Caki2 (cell line): ENCODE measurements at regions not wholly inside any gene's neighbourhood (a gene's known extent, or its start where the extent isn't known, plus 50 kb on each side); places are given as distances from the start of the nearest gene placed in this dataset.
A peak's percentile ranks its signal among the peaks of the same experiment; 100 is the strongest.
"Not testable (repeated sequence)": the region's sequence is repeated elsewhere in the genome, so short reads cannot be mapped to it uniquely, and the experiment has no call there.

Experiments used
- DNase-seq: peaks from one replicate; pipeline ENCODE4 v3.0.0-alpha.2; 2015; ENCODE audit warnings: low read depth
- in situ Hi-C: cut with HindIII; loops from 2 replicates; pipeline ENCODE4 v1.10.0; 2016; ENCODE audit warnings: low sequenced_read_pairs, low pct_unique_long_range_greater_than_20kb, mixed read lengths

DNA sequence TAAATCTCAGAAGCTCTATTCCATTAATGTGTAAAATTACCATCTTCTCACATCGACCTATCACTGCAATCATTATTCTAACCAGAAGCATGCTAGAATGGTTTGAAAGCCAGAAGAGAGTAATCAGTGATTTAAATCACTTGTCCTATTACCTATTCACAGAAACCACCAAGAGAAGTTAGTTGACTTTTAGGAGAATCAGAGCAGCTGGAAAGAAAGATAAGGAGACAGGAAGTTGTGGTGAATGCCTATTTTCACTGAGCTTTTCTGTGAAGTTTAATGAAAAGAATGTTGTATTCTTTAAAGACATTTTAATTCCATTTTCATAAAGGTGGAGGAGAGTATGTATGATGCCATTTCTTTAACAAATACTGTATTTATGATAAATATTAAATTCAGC is 352.6 kb upstream of the CRIM1 start:
- in situ Hi-C loops, result no loop called here
- no peak for DNase-seq

DNA sequence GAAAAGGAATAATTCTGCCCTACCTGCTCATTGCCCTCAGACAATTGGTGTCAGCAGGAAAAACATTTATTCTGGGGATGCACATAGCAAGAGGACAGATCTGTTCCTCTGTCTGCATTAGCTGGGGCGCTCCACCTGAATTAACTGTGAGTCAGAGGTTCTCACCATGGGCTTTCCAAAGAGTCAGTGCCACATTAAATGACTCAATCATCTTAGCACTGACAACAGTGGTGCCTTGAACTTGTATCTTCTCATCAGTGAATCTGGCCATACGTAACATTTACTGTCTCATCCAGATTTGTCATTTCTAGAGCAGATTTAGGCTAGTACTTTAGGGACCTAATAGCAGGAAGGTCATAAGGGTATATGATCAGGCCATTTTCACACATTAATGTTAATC is 358.1 kb upstream of the CRIM1 start:
- in situ Hi-C loops, result no loop called here
- no peak for DNase-seq

DNA sequence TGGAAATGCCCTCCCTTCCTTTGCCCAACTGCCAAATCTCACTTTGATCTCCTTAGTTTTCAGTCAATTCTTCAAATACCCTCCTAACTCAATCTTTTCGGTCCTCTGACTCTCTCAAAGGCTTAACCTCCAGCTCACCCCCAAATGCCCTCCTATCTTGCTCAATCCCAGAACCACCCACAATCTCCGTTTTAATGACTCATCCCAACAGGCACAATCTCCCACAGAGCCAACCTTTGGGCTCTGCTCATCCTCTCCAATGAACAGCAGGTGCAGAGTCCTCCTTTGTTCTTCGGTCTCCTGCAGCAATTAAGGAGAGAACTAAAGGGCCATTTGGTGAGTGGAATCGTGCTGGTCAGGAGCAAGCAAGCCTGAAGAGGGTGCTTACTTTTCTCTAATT is 366.1 kb upstream of the CRIM1 start:
- in situ Hi-C loops, result no loop called here
- no peak for DNase-seq

- no peak for DNase-seq
- in situ Hi-C loops, result no loop called here
These were observed 366.5 kb upstream of the CRIM1 start for GRCh38 chr2:35989040-35989439.

- no peak for DNase-seq
- in situ Hi-C loops, result no loop called here
These were observed 368.7 kb upstream of the CRIM1 start for GRCh38 chr2:35986871-35987270.

DNA sequence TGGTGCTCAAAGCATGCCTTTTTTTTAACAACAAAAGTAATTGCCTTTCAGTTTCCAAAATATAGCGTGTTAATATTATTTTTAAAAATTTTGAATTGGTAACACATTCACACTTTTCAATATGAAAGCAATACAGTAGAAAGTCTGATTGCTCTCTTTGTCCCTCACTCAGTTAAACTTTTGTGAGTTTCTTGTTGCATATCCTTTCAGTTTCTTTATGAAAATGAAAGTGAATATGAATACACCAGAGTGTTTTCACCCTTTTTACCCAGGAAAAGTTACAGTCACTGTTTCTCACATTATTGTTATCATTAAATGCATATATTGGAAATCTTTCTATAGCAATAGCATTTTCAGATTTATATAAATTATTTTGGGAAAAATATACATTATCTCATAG is 377.4 kb upstream of the CRIM1 start:
- in situ Hi-C loops, result no loop called here
- DNase-seq, result no peak

- in situ Hi-C loops, result no loop called here
These were observed 379.0 kb upstream of the CRIM1 start for GRCh38 chr2:35976611-35977010.

GRCh38 chr2:35973737-35974132 is 381.8 kb upstream of the CRIM1 start:
- in situ Hi-C loops, result no loop called here
- DNase-seq, result no peak

More at GRCh38 chr2:35976611-35977010, 379.0 kb upstream of the CRIM1 start:
- DNase-seq, result no peak

- in situ Hi-C loops, result no loop called here
- DNase-seq, result peak; percentile 23
These were observed 382.3 kb upstream of the CRIM1 start for GRCh38 chr2:35973132-35973736.

GRCh38 chr2:35963824-35964223 is 391.8 kb upstream of the CRIM1 start:
- DNase-seq, result no peak
- in situ Hi-C loops, result no loop called here

DNA sequence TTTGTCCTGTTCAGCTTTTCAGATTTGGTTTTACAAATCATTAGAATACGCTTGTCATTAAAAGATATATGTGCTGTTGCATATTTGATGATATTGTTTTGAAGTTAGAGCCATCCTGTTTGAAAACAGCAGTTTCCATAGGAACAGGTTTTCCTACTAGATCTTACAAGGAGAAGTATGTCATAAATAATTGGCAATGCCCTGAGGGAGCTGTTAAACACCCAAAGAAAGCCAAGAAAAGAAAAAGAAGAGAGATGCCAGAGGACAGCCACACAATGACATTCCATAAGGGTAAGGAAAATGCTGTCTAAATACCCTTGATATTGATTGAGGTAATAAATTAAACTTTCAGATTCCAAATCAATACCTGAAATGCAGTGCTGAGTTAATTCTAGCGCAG is 392.2 kb upstream of the CRIM1 start:
- in situ Hi-C loops, result no loop called here
- DNase-seq, result no peak

DNA sequence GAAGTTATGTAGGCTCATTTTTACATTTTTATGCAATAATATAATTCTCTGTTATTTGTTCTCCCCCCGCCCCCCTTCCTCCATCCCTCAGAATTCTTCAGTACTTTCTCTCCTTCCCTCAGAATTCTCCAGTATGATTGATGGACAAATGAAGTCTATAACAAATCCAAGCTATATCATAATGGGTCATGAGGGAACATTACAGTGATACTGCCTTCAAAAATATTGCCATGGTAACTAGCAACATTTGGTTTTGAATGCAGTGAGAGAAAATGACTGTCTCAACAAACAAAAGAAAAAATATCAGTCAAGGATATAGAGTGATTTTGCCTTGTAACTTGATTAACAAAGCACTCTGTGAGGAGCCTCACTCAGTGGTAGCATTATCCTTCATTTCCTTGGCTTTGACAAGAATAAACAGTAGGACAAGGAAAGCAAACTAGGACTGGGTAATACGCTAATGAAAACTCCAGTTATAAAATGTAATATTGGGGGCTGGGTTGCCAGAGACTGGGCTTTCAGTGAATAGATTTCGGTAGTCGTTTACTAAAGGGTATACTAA is 392.9 kb upstream of the CRIM1 start:
- in situ Hi-C loops, result no loop called here

DNA sequence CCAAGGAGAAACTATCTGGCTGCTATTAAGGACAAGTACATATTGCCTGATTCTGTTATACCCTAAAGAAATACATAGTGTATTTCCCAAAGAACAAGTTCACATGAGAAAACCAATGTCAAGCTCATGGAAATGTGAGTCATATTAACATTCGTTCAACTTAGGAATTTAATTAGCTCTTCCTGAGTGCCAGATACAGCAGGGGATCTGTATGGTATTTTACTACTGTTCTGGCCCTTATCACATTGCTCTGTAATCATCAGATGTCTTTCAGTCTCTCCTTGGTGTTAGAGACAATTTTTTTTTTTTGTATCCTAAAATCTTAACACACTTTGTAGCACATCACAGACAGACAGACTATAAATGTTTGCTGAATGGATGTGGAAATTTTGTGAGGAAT is 395.0 kb upstream of the CRIM1 start:
- in situ Hi-C loops, result no loop called here

More for the DNA sequence above, 392.9 kb upstream of the CRIM1 start:
- DNase-seq, result no peak

DNA sequence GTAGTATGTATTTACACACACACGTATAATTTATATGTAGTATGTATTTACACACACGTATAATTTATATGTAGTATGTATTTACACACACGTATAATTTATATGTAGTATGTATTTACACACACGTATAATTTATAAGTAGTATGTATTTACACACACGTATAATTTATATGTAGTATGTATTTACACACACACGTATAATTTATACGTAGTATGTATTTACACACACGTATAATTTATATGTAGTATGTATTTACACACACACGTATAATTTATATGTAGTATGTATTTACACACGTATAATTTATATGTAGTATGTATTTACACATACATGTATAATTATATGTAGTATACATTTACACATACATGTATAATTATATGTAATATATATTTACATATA is 398.5 kb upstream of the CRIM1 start:
- DNase-seq, in situ Hi-C loops: not testable (repeated sequence)

More for the DNA sequence above, 395.0 kb upstream of the CRIM1 start:
- DNase-seq, result no peak

GRCh38 chr2:35946478-35946877 is 409.1 kb upstream of the CRIM1 start:
- DNase-seq, result no peak
- in situ Hi-C loops, result no loop called here

DNA sequence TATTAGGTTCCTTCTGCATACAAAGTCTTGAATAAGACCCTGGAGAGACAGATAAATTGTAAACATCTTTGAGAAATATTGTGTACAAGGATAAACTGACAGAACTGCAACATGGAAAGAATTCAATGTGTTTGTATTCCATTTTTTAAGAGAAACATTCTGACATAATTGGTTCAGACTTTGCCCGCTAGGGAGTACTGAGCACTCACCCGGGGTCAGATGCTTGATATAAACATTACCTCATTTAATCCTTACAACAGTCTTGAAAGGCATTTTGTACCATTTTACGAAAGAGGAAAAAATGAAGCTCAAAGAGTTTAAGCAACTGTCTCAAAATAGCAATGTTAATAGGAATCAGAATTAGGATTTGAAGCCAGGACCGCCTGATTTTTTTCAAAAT is 416.7 kb upstream of the CRIM1 start:
- in situ Hi-C loops, result no loop called here
- no peak for DNase-seq

DNA sequence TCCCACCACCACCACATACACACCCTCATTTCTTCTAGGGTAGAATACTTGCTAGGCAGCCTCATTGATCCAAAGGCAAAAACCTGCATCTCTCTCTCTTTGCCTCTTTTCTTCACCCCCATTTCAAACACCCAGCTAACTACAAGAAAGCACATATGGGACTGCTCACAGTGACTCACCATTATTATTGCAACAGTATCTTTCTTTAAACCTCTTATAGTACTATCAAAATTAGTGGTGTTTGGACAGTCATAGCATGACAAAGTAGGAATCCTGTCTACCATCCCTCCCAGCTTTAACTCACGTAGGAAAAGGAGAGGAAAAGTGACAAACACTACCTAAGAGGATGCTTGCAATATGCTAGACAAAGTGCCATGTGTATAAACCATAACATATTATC is 422.5 kb upstream of the CRIM1 start:
- DNase-seq, result no peak
- in situ Hi-C loops, result no loop called here

GRCh38 chr2:35932276-35932963 is 423.2 kb upstream of the CRIM1 start:
- no peak for DNase-seq
- in situ Hi-C loops, result no loop called here

- no peak for DNase-seq
- in situ Hi-C loops, result no loop called here
These were observed 424.0 kb upstream of the CRIM1 start for GRCh38 chr2:35931626-35932025.

DNA sequence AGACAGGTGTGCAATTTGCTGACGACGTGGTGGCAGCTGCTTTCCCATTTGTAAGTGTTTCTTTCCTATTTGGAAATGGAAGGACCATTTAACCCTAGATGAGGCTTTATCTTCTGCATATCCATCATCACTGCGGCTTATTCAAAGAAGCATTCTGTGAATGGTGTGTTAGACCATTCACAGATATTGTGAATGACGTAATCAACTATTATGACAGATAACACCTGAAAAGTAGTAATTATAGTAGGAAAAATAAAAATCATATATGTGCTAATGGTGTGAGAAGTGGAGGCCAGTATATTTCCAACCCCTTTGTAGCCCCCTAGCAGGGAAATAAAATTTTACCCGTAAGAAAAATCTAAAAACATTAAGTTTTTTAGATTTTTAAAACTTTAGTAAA is 424.5 kb upstream of the CRIM1 start:
- no peak for DNase-seq
- in situ Hi-C loops, result no loop called here
